ENCODE measurements at regions not wholly inside any gene's neighbourhood (a gene's known extent, or its start where the extent isn't known, plus 50 kb on each side); places are given as distances from the start of the nearest gene placed in this dataset.

DNA sequence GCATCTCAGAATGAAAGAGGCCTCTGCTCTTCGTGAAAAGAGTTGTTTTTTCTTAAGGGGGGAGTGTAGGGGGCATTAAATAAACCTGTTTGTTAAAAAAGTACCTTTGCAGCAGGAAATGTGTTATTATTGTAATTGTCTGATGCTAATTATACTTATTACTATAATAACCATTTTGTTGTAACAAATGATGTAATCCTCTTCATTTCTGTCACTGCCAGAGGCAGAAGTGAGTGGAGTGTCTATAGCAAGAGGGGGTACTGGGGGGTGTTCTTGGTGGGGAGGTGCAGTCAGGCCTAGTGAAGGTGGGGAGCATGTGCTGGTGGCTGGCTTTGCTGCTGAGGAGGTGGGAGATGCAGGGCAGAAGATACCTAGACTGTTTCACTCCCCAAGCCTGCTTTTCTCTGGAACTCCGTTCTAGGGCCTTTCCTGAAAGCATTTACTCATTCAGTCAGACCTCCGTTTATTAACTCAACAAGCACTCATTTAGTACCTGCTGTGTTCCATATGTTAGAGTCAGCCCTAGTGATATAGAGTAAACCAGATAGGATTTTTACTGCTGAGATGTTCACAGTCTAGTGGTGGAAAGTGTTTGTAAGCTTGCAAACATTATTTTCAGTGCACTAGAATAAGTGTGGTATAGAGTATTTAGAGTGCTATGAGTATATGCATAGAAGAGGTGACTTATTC lies 77.5 kb upstream of the CISTR start:
- no peak overlapping the region for H3K27ac Mint-ChIP-seq
- Histone ChIP-seq H3T11ph (ENCODE audit: low read length) (no peak overlapping the region), H2AK5ac (ENCODE audit: insufficient read length, low read length) (no peak overlapping the region), H3K9ac (ENCODE audit: extremely low read depth, insufficient read length, low read length) (no peak overlapping the region), H2BK5ac (ENCODE audit: insufficient read length, low read length) (no peak overlapping the region), H2BK120ac (ENCODE audit: low read depth, low read length, poor library complexity, severe bottlenecking) (no peak overlapping the region), H3K4me2 (ENCODE audit: insufficient read depth, insufficient read length, low read length) (no peak overlapping the region), H4K91ac (ENCODE audit: insufficient read length, low read depth, low read length) (no peak overlapping the region), H3K9me3 (ENCODE audit: control insufficient read depth, low read depth, low read length) (no peaks in the 10 kb centered on the region), H3K18ac (ENCODE audit: insufficient read length, low read depth, low read length) (no peak overlapping the region), H2BK15ac (ENCODE audit: low read depth, low read length) (no peak overlapping the region), H3K56ac (ENCODE audit: insufficient read length, low read depth, low read length) (no peak overlapping the region), H4K20me1 (ENCODE audit: control insufficient read depth, insufficient read depth, insufficient read length) (no peaks in the 10 kb centered on the region), H3K14ac (ENCODE audit: insufficient read depth, low read length) (no peak overlapping the region), H3K79me2 (ENCODE audit: insufficient read depth, low read length) (no peaks in the 10 kb centered on the region), H3K4me1 (ENCODE audit: insufficient read depth, low read length) (peaks cover 3% of the 10 kb centered on the region; the same call in 1 of the 2 replicates), H2AFZ (ENCODE audit: low read length) (no peak overlapping the region), H3K23ac (ENCODE audit: insufficient read length, low read depth, low read length) (no peak overlapping the region), H2BK20ac (ENCODE audit: low read depth, low read length, poor library complexity, severe bottlenecking) (no peak overlapping the region), H3K4ac (ENCODE audit: low read depth, low read length) (no peak overlapping the region), H3K79me1 (ENCODE audit: insufficient read depth, low read depth, low read length, poor library complexity, severe bottlenecking) (no peaks in the 10 kb centered on the region), H4K5ac (ENCODE audit: insufficient read length, low read depth, low read length) (no peak overlapping the region), H3K23me2 (ENCODE audit: insufficient read length, low read depth, low read length, poor library complexity, severe bottlenecking) (no peaks in the 10 kb centered on the region), H4K8ac (replicated peaks; ENCODE audit: insufficient read length, low read depth, low read length) (no peak overlapping the region), H3K27me3 (ENCODE audit: insufficient read depth, low read length) (no peaks in the 10 kb centered on the region), H3K27ac (ENCODE audit: insufficient read length, low read depth, low read length) (no peak overlapping the region), H2BK12ac (ENCODE audit: insufficient read length, low read depth, low read length) (no peak overlapping the region)
- WGBS (ENCODE audit: extremely low coverage, insufficient read length, low lambda C conversion rate), result no CpG with 5 or more reads among the region's 3 CpGs
- H3K4me1 Mint-ChIP-seq, result peaks cover 6 to 9% of the 10 kb centered on the region in 2 experiments; a peak in 2 of 4 replicates
- TF ChIP-seq, protein P1, sequence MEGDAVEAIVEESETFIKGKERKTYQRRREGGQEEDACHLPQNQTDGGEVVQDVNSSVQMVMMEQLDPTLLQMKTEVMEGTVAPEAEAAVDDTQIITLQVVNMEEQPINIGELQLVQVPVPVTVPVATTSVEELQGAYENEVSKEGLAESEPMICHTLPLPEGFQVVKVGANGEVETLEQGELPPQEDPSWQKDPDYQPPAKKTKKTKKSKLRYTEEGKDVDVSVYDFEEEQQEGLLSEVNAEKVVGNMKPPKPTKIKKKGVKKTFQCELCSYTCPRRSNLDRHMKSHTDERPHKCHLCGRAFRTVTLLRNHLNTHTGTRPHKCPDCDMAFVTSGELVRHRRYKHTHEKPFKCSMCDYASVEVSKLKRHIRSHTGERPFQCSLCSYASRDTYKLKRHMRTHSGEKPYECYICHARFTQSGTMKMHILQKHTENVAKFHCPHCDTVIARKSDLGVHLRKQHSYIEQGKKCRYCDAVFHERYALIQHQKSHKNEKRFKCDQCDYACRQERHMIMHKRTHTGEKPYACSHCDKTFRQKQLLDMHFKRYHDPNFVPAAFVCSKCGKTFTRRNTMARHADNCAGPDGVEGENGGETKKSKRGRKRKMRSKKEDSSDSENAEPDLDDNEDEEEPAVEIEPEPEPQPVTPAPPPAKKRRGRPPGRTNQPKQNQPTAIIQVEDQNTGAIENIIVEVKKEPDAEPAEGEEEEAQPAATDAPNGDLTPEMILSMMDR (conservative IDR thresholded peaks at IDR 0.05), result no peak
- no peak overlapping the region for H3K4me3 Mint-ChIP-seq
- H3K36me3 Mint-ChIP-seq (ENCODE audit: insufficient read depth in 1 of 3, low read depth in 3 of 3), result no peaks in the 10 kb centered on the region
- H3K9me3 Mint-ChIP-seq, result no peaks in the 10 kb centered on the region
- H3K27me3 Mint-ChIP-seq (ENCODE audit: low read depth), result peaks cover 14% of the 10 kb centered on the region
- DNase-seq, result no peak
